ENCODE measurements at regions not wholly inside any gene's neighbourhood (a gene's known extent, or its start where the extent isn't known, plus 50 kb on each side); places are given as distances from the start of the nearest gene placed in this dataset.

- ATAC-seq = no peak
- Histone ChIP-seq H3K79me2 (ENCODE audit: control insufficient read depth, insufficient read depth, low read length) (no peaks in the 10 kb centered on the region), H3K27me3 (replicated peaks in 1 of 2; ENCODE audit: control insufficient read depth in 2 of 2, insufficient read depth in 2 of 2, low read length in 1 of 2) (no peaks in the 10 kb centered on the region; a peak in 1 of 4 replicates), H3K9ac (ENCODE audit: control insufficient read depth, insufficient read depth, low read length) (no peak overlapping the region), H3K36me3 (ENCODE audit: control insufficient read depth in 2 of 2, insufficient read depth in 2 of 2, low read length in 1 of 2) (no peaks in the 10 kb centered on the region), H4K20me1 (ENCODE audit: control insufficient read depth, insufficient read depth) (no peaks in the 10 kb centered on the region), H3K4me1 (ENCODE audit: control insufficient read depth, insufficient read depth, low read length) (no peaks in the 10 kb centered on the region), H3K4me2 (ENCODE audit: control insufficient read depth, insufficient read depth) (no peak overlapping the region), H2AFZ (ENCODE audit: control insufficient read depth, low read depth, low read length) (no peak overlapping the region), H3K4me3 (no peak overlapping the region), H3K9me3 (replicated peaks; ENCODE audit: control insufficient read depth, insufficient read depth, low read length) (no peaks in the 10 kb centered on the region), H3K27ac (ENCODE audit: control insufficient read depth, insufficient read depth) (no peak overlapping the region)
- BruUV-seq (replicated peaks) = no TSS peak
- CTCF ChIA-PET = interaction anchor here (0.7 kb wide), 1 partner anchor 41 kb away, joined by 3 read pairs; no protein-coding TSS in a partner anchor
- POLR2A ChIA-PET = interaction anchor here (0.7 kb wide), 1 partner anchor 916 kb away, joined by 3 read pairs; no protein-coding TSS in a partner anchor
- DNase-seq (ENCODE audit: low read depth, low spot score) = no peak
- SMC1A ChIA-PET (ENCODE audit: uncharacterized antibody, unreplicated experiment) = no interaction called here
- RAD21 ChIA-PET (ENCODE audit: unreplicated experiment) = no interaction called here
- 56% methylated on average over 9 of the region's 9 CpGs for WGBS (ENCODE audit: insufficient coverage, insufficient replicate concordance, low lambda C conversion rate, missing lambda C conversion rate)
- in situ Hi-C loops (cut with MboI) (loop anchor here (25.0 kb wide), 1 partner anchor 702 kb away; no protein-coding TSS in a partner anchor), intact Hi-C loops (cut with micrococcal nuclease; ENCODE audit: unreplicated experiment) (no loop called here)
- no peak for FAIRE-seq
- TF ChIP-seq E4F1 (IDR thresholded peaks at IDR 0.05; ENCODE audit: borderline replicate concordance, partially characterized antibody) = no peak
- no peak for TF ChIP-seq TCF12 (IDR thresholded peaks at IDR 0.05; ENCODE audit: low read depth, low read length)
Observed at GRCh38 chr14:95389471-95390011, 69.8 kb upstream of the CLMN start.

GRCh38 chr14:95388699-95389098 lies 69.0 kb upstream of the CLMN start:
- Histone ChIP-seq H4K20me1 (ENCODE audit: control insufficient read depth, insufficient read depth) (no peaks in the 10 kb centered on the region), H3K9ac (ENCODE audit: control insufficient read depth, insufficient read depth, low read length) (no peak overlapping the region), H3K4me3 (no peak overlapping the region), H3K79me2 (ENCODE audit: control insufficient read depth, insufficient read depth, low read length) (no peaks in the 10 kb centered on the region), H3K27me3 (replicated peaks in 1 of 2; ENCODE audit: control insufficient read depth in 2 of 2, insufficient read depth in 2 of 2, low read length in 1 of 2) (no peaks in the 10 kb centered on the region; a peak in 1 of 4 replicates), H2AFZ (ENCODE audit: control insufficient read depth, low read depth, low read length) (no peak overlapping the region), H3K9me3 (replicated peaks; ENCODE audit: control insufficient read depth, insufficient read depth, low read length) (no peaks in the 10 kb centered on the region), H3K36me3 (ENCODE audit: control insufficient read depth in 2 of 2, insufficient read depth in 2 of 2, low read length in 1 of 2) (no peaks in the 10 kb centered on the region), H3K4me1 (ENCODE audit: control insufficient read depth, insufficient read depth, low read length) (no peaks in the 10 kb centered on the region), H3K27ac (ENCODE audit: control insufficient read depth, insufficient read depth) (no peak overlapping the region), H3K4me2 (ENCODE audit: control insufficient read depth, insufficient read depth) (no peak overlapping the region)
- ChIA-PET RAD21 (ENCODE audit: unreplicated experiment) (no interaction called here), CTCF (no interaction called here), SMC1A (ENCODE audit: uncharacterized antibody, unreplicated experiment) (no interaction called here), POLR2A (interaction anchor here (0.7 to 1.2 kb wide), 2 partner anchors 10 to 915 kb away, joined by 3 to 4 read pairs; no protein-coding TSS in a partner anchor)
- FAIRE-seq (no peak), ATAC-seq (no peak), DNase-seq (ENCODE audit: low read depth, low spot score) (no peak)
- TF ChIP-seq E2F4 (IDR thresholded peaks at IDR 0.05; ENCODE audit: low read depth, low read length) (no peak), DPF2 (IDR thresholded peaks at IDR 0.05) (no peak), WRNIP1 (IDR thresholded peaks at IDR 0.05; ENCODE audit: borderline replicate concordance, low read depth, low read length) (no peak), IRF4 (IDR thresholded peaks at IDR 0.05; ENCODE audit: low read depth, low read length) (no peak), PRDM15 (CRISPR knock-in tag; IDR thresholded peaks at IDR 0.05) (no peak)
- 21% methylated on average over 4 of the region's 4 CpGs for WGBS (ENCODE audit: insufficient coverage, insufficient replicate concordance, low lambda C conversion rate, missing lambda C conversion rate)
- intact Hi-C loops (cut with micrococcal nuclease; ENCODE audit: unreplicated experiment) = no loop called here
- BruUV-seq (replicated peaks) = no TSS peak
- in situ Hi-C loops (cut with MboI) = loop anchor here (25.0 kb wide), 1 partner anchor 701 kb away; no protein-coding TSS in a partner anchor

Measured in GM12878 (cell line).